ENCODE measurements at regions not wholly inside any gene's neighbourhood (a gene's known extent, or its start where the extent isn't known, plus 50 kb on each side); places are given as distances from the start of the nearest gene placed in this dataset.
"Not testable (repeated sequence)": the region's sequence is repeated elsewhere in the genome, so short reads cannot be mapped to it uniquely, and the experiment has no call there.

DNA sequence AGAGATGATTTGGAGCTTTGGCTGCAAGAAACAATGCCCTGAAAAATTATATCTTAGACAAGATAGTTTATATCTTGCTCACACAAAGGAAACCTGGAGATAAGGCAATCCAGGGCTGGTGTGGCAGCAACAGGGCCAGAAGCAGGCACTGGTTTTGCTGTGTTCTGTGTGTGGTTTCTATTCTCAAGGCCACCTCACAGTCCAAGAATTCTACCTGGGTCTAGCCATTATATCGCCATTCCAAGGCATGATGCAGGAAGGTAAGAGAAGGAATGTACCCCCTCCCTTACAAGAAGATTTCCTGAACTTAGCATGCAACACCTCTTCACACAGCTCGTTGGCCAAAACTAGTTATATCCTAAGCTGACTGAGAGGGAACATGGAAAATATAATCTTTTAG is 74.5 kb upstream of the MEGF10 start:
- no peak for DNase-seq (ENCODE audit: low read depth)

DNA sequence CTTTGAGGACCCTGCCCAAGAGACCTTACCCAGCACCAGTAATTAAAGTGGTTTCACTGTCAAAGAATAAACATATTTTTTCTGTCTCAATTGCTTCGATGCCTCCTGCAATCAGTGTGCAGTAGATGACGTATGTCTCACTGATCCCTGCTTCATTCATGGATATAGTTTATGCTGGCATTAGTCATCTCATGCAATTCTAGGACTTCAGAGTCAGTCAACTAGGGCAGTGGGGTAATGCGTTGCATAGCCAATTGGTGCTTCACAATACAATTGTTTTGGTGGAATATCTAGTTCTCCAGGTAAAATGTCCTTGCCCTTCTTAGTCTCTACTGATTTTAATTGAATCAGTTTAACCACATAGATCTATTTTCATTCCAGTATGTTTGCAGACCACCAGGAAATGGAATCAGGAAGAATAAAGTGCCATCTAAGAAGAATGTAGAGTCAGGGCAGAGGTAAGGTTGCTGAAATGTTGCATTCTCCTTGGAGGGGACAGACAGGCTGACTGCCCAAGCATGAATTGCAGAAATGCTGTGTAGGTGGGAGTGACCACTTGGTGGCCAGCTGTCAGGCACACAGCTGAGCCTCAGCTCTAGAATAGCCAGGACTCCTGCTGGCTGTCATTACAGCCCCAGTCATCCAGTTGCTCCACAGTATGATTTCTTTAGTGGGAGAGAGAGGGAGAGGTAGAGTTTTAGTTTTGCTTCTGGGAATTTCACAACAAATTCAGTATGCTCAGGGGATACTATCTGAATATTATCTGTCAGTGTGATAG is 73.5 kb upstream of the MEGF10 start:
- DNase-seq (ENCODE audit: low read depth): peak; percentile 39

DNA sequence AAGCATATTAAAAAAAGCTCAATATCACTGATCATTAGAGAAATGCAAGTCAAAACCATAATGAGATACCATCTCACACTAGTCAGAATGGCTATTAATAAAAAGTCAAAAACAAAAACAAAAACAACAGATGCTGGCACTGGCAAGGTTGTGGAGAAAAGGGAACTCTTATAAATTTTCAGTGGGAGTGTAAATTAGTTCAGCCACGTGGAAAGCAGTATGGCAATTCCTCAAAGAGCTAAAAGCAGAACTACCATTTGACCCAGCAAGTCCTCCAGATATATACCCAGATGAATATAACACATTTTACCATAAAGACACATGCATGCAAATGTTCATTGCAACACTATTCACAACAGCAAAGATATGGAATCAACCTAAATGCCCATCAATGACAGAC is 68.7 kb upstream of the MEGF10 start:
- DNase-seq (ENCODE audit: low read depth): not testable (repeated sequence)

DNA sequence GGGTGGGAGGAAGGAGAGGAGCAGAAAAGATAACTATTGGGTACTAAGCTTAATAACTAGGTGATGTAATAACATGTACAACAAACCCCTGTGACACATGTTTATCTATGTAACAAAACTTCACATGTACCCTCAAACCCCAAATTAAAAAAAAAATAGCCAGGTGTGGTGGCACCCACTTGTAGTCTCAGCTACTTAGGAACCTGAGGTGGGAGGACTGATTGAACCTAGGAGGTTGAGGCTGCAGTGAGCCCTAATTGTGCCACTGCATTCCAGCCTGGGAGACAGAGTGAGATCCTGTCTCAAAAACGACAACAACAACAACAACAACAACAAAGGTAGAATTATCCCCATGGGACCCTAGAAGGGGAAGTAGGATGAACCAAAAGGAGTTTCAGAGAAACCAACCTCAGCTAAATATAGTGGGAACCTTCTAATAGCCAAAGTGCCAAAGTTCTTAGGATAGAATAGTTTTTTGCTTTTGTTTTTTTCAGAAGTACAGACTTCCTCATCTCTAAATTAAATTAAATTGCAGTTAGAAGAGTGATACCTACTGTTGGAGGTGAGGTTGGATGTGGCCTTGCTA is 67.9 kb upstream of the MEGF10 start:
- DNase-seq (ENCODE audit: low read depth): not testable (repeated sequence)

GRCh38 chr5:127223256-127223974 is 67.2 kb upstream of the MEGF10 start:
- no peak for DNase-seq (ENCODE audit: low read depth)

- DNase-seq (ENCODE audit: low read depth): peak; percentile 20
These were observed 62.7 kb upstream of the MEGF10 start for GRCh38 chr5:127227881-127228280.

- DNase-seq (ENCODE audit: low read depth): no peak
These were observed 61.9 kb upstream of the MEGF10 start for GRCh38 chr5:127228540-127229184.

DNA sequence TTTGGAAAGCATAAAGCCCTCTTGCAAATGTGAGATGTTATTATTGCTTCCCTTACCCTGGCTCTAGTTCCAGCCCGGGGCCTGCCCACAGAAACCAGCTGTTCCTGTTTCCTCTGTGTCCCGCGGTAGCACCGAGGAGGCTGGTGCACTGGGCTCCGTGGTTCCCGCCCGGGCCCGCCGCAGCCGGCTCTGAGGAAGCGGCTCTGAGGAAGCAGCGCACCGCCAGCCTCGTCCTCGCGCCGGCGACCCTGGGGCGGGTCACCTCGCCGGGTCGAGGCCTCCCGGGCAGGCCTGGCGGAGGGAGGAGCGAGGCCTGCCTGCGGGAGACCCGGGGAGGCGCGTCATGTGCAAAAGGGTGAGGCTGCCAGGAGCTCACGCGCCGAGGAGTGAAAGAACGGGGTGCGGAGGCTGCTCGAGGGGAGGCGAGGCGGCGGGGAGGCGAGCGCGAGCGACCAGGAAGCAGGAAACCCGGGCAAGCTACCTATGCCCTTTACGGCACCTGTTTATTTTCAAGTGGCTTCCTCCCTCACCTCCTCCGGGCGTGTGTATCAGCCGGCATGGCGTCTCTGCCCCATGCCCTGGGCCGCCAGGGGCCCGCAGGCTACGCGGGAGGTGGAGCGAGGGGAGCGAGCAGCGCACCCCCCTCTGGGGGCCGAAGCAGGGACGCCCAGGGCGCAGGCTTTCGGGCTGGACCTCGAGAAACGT is 61.3 kb upstream of the MEGF10 start:
- DNase-seq (ENCODE audit: low read depth): peak; percentile 28

DNA sequence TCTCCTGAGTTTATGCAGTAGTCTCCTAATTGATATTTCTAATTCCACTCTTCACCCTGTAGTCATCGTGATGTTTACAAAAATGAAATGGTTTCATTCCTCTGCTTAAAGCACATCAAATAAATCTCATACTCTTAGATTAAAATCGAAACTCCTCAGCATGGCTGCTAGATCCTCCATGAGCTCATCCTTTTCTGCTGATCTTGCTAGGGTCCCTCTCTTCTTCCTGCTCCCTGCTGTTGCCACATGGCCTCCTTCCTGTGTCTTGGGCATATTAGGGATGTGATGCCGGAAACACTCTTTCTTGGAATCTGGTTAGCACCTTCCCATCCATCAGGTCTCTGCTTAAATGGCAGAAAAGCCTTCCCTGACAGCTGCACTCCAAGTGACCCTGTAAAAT is 59.5 kb upstream of the MEGF10 start:
- DNase-seq (ENCODE audit: low read depth): no peak

DNA sequence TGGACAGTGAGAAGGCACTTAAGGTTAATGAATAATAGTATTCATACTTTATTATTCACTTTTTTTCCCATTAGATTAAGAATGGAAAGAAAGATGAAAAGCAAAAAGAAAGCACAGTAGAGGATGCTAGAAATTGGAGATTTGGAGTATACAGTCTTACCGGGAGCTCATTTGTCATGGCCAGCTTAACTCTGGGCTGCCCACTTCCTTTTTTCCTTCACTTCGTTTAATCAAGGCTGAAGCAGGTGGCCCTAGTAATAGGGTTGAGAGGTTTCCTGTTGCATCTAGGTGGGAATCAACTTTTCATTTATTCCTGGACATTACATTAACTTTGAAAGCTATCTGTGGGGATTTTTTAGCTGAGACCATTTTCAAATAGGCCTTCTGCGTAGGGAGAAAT is 57.0 kb upstream of the MEGF10 start:
- no peak for DNase-seq (ENCODE audit: low read depth)

DNA sequence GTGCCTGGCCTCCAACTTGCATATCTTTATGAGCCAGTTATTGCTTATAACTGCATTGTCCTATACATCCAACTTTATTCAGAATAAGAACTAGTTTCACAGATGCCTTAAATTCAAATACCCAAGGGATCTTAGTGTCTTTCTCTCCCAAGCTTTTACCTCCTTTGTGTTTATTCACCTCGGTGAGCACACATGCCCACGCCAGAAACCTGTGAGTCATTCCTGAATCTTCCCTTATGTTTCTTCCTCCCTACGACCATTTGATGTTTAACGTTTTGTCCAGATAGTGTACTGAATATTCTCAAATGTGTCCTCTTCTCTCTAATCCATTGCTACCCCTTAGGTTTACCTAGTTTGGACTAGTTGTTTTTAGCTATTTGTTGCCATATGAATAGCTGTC is 55.5 kb upstream of the MEGF10 start:
- peak; percentile 13 for DNase-seq (ENCODE audit: low read depth)

DNA sequence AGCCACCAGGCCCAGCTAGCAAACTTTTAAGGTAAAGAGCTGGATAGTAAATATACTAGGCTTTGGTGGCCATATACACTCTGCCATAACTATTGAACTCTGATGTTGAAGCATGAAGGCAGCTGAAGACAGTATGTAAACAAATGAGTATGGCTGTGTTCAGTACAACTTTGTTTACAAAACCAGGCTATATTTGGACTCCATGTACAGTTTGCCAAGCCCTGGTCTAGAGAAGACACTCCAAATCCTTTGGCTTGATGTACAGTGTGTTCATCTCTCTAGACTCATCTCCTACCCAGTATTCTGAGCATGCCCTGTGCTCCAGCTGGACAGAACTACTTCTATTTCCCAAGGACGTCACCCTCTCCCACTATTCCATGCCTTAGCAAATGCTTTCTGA is 54.3 kb upstream of the MEGF10 start:
- DNase-seq (ENCODE audit: low read depth): no peak

Data from iris pigment epithelial cell (primary cell).